ENCODE measurements at regions not wholly inside any gene's neighbourhood (a gene's known extent, or its start where the extent isn't known, plus 50 kb on each side); places are given as distances from the start of the nearest gene placed in this dataset.

- 82% methylated on average over 9 of the region's 9 CpGs for WGBS
- DNase-seq (ENCODE audit: low spot score): no peak
- peaks cover 0 to 1% (median 0%) of the 10 kb centered on the region in 4 donors for H3K9me3 ChIP-seq (ENCODE audit: control insufficient read depth in 4 of 4, low read length in 3 of 4)
- H3K27me3 ChIP-seq (ENCODE audit: control insufficient read depth in 4 of 4, insufficient read depth in 4 of 4, low read length in 3 of 4): no peaks in the 10 kb centered on the region
- no peak for TF ChIP-seq FOXA1 (IDR thresholded peaks at IDR 0.05)
- TF ChIP-seq RAD21 (IDR thresholded peaks at IDR 0.05): no peak
- no peak for TF ChIP-seq YY1 (IDR thresholded peaks at IDR 0.05)
- TF ChIP-seq REST (IDR thresholded peaks at IDR 0.05): no peak
- TF ChIP-seq FOXA2 (IDR thresholded peaks at IDR 0.05): no peak
- TF ChIP-seq RXRA (IDR thresholded peaks at IDR 0.05): no peak
- TF ChIP-seq MAX (IDR thresholded peaks at IDR 0.05): no peak
- TF ChIP-seq HNF4G (IDR thresholded peaks at IDR 0.05): no peak
- TF ChIP-seq NR2F2 (IDR thresholded peaks at IDR 0.05): no peak
- no peak for TF ChIP-seq GABPA (IDR thresholded peaks at IDR 0.05 in 1 of 2, conservative IDR thresholded peaks at IDR 0.05 in 1 of 2)
- TF ChIP-seq TAF1 (conservative IDR thresholded peaks at IDR 0.05): no peak
- TF ChIP-seq SP1 (IDR thresholded peaks at IDR 0.05): no peak
- TF ChIP-seq ZBTB33 (IDR thresholded peaks at IDR 0.05): no peak
- TF ChIP-seq HNF4A (conservative IDR thresholded peaks at IDR 0.05): no peak
- H3K27ac ChIP-seq (ENCODE audit: low read depth in 1 of 2, low read length in 2 of 2): no peak overlapping the region
- no peaks in the 10 kb centered on the region for H3K36me3 ChIP-seq (ENCODE audit: control insufficient read depth in 4 of 4, insufficient read depth in 3 of 4, low read depth in 1 of 4, low read length in 3 of 4)
- H3K4me1 ChIP-seq (ENCODE audit: control insufficient read depth in 4 of 4, insufficient read depth in 4 of 4, low read length in 3 of 4): no peaks in the 10 kb centered on the region
- H3K4me3 ChIP-seq (ENCODE audit: low read depth in 1 of 3, low read length in 3 of 3): no peak overlapping the region
- no peak overlapping the region for H3K9ac ChIP-seq (ENCODE audit: low read depth in 1 of 2, low read length in 2 of 2)
Observed at GRCh38 chr3:189457631-189458412, 173.4 kb upstream of the TP63 start.

GRCh38 chr3:189458528-189458927 is 172.7 kb upstream of the TP63 start:
- Histone ChIP-seq H3K9me3 (ENCODE audit: control insufficient read depth in 4 of 4, low read length in 3 of 4) (peaks cover 0 to 1% (median 0%) of the 10 kb centered on the region in 4 donors), H3K4me3 (ENCODE audit: low read depth in 1 of 3, low read length in 3 of 3) (no peak overlapping the region), H3K4me1 (ENCODE audit: control insufficient read depth in 4 of 4, insufficient read depth in 4 of 4, low read length in 3 of 4) (no peaks in the 10 kb centered on the region), H3K27ac (ENCODE audit: low read depth in 1 of 2, low read length in 2 of 2) (no peak overlapping the region), H3K9ac (ENCODE audit: low read depth in 1 of 2, low read length in 2 of 2) (no peak overlapping the region), H3K27me3 (ENCODE audit: control insufficient read depth in 4 of 4, insufficient read depth in 4 of 4, low read length in 3 of 4) (no peaks in the 10 kb centered on the region), H3K36me3 (ENCODE audit: control insufficient read depth in 4 of 4, insufficient read depth in 3 of 4, low read depth in 1 of 4, low read length in 3 of 4) (no peaks in the 10 kb centered on the region)
- no peak for DNase-seq (ENCODE audit: low spot score)
- TF ChIP-seq SP1 (IDR thresholded peaks at IDR 0.05) (no peak), TAF1 (conservative IDR thresholded peaks at IDR 0.05) (no peak), FOXA1 (IDR thresholded peaks at IDR 0.05) (no peak), REST (IDR thresholded peaks at IDR 0.05) (no peak), YY1 (IDR thresholded peaks at IDR 0.05) (no peak), ATF3 (IDR thresholded peaks at IDR 0.05) (no peak)
- 77% methylated on average over 7 of the region's 7 CpGs for WGBS

Data from liver (tissue), 7 donors.